ENCODE measurements at regions not wholly inside any gene's neighbourhood (a gene's known extent, or its start where the extent isn't known, plus 50 kb on each side); places are given as distances from the start of the nearest gene placed in this dataset.

DNA sequence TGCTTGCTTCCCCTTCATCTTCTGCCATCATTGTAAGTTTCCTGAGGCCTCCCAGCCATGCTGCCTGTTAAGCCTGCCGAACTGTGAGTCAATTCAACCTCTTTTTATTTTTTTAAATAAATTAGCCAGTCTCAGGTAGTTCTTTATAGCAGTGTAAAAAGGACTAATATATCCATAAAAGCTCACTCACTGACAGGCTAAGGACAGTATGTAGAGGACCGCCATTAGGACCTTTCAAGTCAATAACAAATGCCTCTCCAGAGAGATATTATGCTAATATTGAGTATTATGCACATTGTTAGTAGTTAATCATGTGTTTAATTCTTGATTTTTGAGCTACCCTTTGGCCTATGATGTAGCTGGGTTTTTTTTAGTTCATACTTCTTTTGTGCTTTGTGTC is 62.6 kb upstream of the GYPA start:
- TF ChIP-seq RARB (CRISPR knock-in tag; IDR thresholded peaks at IDR 0.05) (no peak), ZNF565 (CRISPR knock-in tag; conservative IDR thresholded peaks at IDR 0.05; ENCODE audit: low read depth) (no peak), ZFP30 (CRISPR knock-in tag; IDR thresholded peaks at IDR 0.05) (no peak), TOX (CRISPR knock-in tag; IDR thresholded peaks at IDR 0.05; ENCODE audit: borderline replicate concordance) (no peak), CREB5 (CRISPR knock-in tag; IDR thresholded peaks at IDR 0.05; ENCODE audit: low read depth) (no peak), ZNF70 (CRISPR knock-in tag; IDR thresholded peaks at IDR 0.05) (no peak), ZNF8 (CRISPR knock-in tag; IDR thresholded peaks at IDR 0.05) (no peak)
